T follicular helper cell (primary cell): ENCODE measurements at regions not wholly inside any gene's neighbourhood (a gene's known extent, or its start where the extent isn't known, plus 50 kb on each side); places are given as distances from the start of the nearest gene placed in this dataset.
"Not testable (repeated sequence)": the region's sequence is repeated elsewhere in the genome, so short reads cannot be mapped to it uniquely, and the experiment has no call there.

ENCODE experiments used
- DNase-seq: peaks from one replicate; pipeline ENCODE4 v3.0.0-alpha.2; 2020; ENCODE audit warnings: low read depth

- DNase-seq: no peak
Observed at GRCh38 chr4:58871509-58871908, 1761.3 kb upstream of the IGFBP7 start.

- no peak for DNase-seq
Observed at GRCh38 chr4:58849026-58849425, 1738.8 kb upstream of the IGFBP7 start.

GRCh38 chr4:58843455-58843854 is 1733.3 kb upstream of the IGFBP7 start:
- DNase-seq: no peak

- no peak for DNase-seq
Observed at GRCh38 chr4:58833126-58833525, 1722.9 kb upstream of the IGFBP7 start.

- no peak for DNase-seq
Observed at GRCh38 chr4:58825278-58825677, 1715.1 kb upstream of the IGFBP7 start.

GRCh38 chr4:58818560-58818959 is 1708.4 kb upstream of the IGFBP7 start:
- DNase-seq: not testable (repeated sequence)

- DNase-seq: no peak
Observed at GRCh38 chr4:58809948-58810347, 1699.8 kb upstream of the IGFBP7 start.

- no peak for DNase-seq
Observed at GRCh38 chr4:58809366-58809765, 1699.2 kb upstream of the IGFBP7 start.

- no peak for DNase-seq
Observed at GRCh38 chr4:58808817-58809216, 1698.6 kb upstream of the IGFBP7 start.

- no peak for DNase-seq
Observed at GRCh38 chr4:58807843-58808615, 1697.8 kb upstream of the IGFBP7 start.

- no peak for DNase-seq
Observed at GRCh38 chr4:58776627-58777026, 1666.4 kb upstream of the IGFBP7 start.

- no peak for DNase-seq
Observed at GRCh38 chr4:58767598-58767997, 1657.4 kb upstream of the IGFBP7 start.

- no peak for DNase-seq
Observed at GRCh38 chr4:58766763-58767162, 1656.6 kb upstream of the IGFBP7 start.

- no peak for DNase-seq
Observed at GRCh38 chr4:58761563-58761962, 1651.4 kb upstream of the IGFBP7 start.

GRCh38 chr4:58760737-58761136 is 1650.6 kb upstream of the IGFBP7 start:
- DNase-seq: no peak

- DNase-seq: no peak
Observed at GRCh38 chr4:58760100-58760499, 1649.9 kb upstream of the IGFBP7 start.

GRCh38 chr4:58749206-58749605 is 1639.0 kb upstream of the IGFBP7 start:
- no peak for DNase-seq

GRCh38 chr4:58740897-58741296 is 1630.7 kb upstream of the IGFBP7 start:
- no peak for DNase-seq

GRCh38 chr4:58739275-58739674 is 1629.1 kb upstream of the IGFBP7 start:
- DNase-seq: no peak

GRCh38 chr4:58738375-58738774 is 1628.2 kb upstream of the IGFBP7 start:
- no peak for DNase-seq

GRCh38 chr4:58734030-58734674 is 1624.0 kb upstream of the IGFBP7 start:
- no peak for DNase-seq

- DNase-seq: no peak
Observed at GRCh38 chr4:58732973-58733372, 1622.8 kb upstream of the IGFBP7 start.

- DNase-seq: no peak
Observed at GRCh38 chr4:58723954-58724353, 1613.8 kb upstream of the IGFBP7 start.

- DNase-seq: no peak
Observed at GRCh38 chr4:58711039-58711438, 1600.9 kb upstream of the IGFBP7 start.
